ENCODE measurements at regions not wholly inside any gene's neighbourhood (a gene's known extent, or its start where the extent isn't known, plus 50 kb on each side); places are given as distances from the start of the nearest gene placed in this dataset.

GRCh38 chr2:180063494-180064092 lies 56.5 kb upstream of the CWC22 start:
- Histone ChIP-seq H3K9ac (ENCODE audit: low read depth in 1 of 2, low read length in 2 of 2) (no peak overlapping the region), H3K27ac (ENCODE audit: low read depth in 2 of 2, low read length in 2 of 2) (no peak overlapping the region), H3K9me3 (ENCODE audit: control insufficient read depth in 2 of 2, low read length in 2 of 2) (no peaks in the 10 kb centered on the region), H3K27me3 (ENCODE audit: control insufficient read depth in 2 of 2, insufficient read depth in 2 of 2, low read length in 2 of 2) (no peaks in the 10 kb centered on the region), H3K4me1 (ENCODE audit: control insufficient read depth in 2 of 2, insufficient read depth in 2 of 2, low read length in 2 of 2) (no peaks in the 10 kb centered on the region), H3K4me3 (ENCODE audit: low read length in 2 of 2) (no peak overlapping the region), H3K36me3 (ENCODE audit: control insufficient read depth in 2 of 2, insufficient read depth in 2 of 2, low read length in 2 of 2) (no peaks in the 10 kb centered on the region)

- Histone ChIP-seq H3K9ac (ENCODE audit: low read depth in 1 of 2, low read length in 2 of 2) (no peak overlapping the region), H3K4me1 (ENCODE audit: control insufficient read depth in 2 of 2, insufficient read depth in 2 of 2, low read length in 2 of 2) (no peaks in the 10 kb centered on the region), H3K27me3 (ENCODE audit: control insufficient read depth in 2 of 2, insufficient read depth in 2 of 2, low read length in 2 of 2) (no peaks in the 10 kb centered on the region), H3K27ac (ENCODE audit: low read depth in 2 of 2, low read length in 2 of 2) (no peak overlapping the region), H3K4me3 (ENCODE audit: low read length in 2 of 2) (no peak overlapping the region), H3K9me3 (ENCODE audit: control insufficient read depth in 2 of 2, low read length in 2 of 2) (no peaks in the 10 kb centered on the region), H3K36me3 (ENCODE audit: control insufficient read depth in 2 of 2, insufficient read depth in 2 of 2, low read length in 2 of 2) (no peaks in the 10 kb centered on the region)
Measured at GRCh38 chr2:180062178-180062577, 55.1 kb upstream of the CWC22 start.

- no peaks in the 10 kb centered on the region for H3K36me3 ChIP-seq (ENCODE audit: control insufficient read depth in 2 of 2, insufficient read depth in 2 of 2, low read length in 2 of 2)
- no peaks in the 10 kb centered on the region for H3K4me1 ChIP-seq (ENCODE audit: control insufficient read depth in 2 of 2, insufficient read depth in 2 of 2, low read length in 2 of 2)
- no peak overlapping the region for H3K27ac ChIP-seq (ENCODE audit: low read depth in 2 of 2, low read length in 2 of 2)
- H3K4me3 ChIP-seq (ENCODE audit: low read length in 2 of 2), result no peak overlapping the region
- H3K9ac ChIP-seq (ENCODE audit: low read depth in 1 of 2, low read length in 2 of 2), result no peak overlapping the region
- no peaks in the 10 kb centered on the region for H3K27me3 ChIP-seq (ENCODE audit: control insufficient read depth in 2 of 2, insufficient read depth in 2 of 2, low read length in 2 of 2)
- no peaks in the 10 kb centered on the region for H3K9me3 ChIP-seq (ENCODE audit: control insufficient read depth in 2 of 2, low read length in 2 of 2)
Measured at GRCh38 chr2:180061546-180061945, 54.4 kb upstream of the CWC22 start.

- no peaks in the 10 kb centered on the region for H3K27me3 ChIP-seq (ENCODE audit: control insufficient read depth in 2 of 2, insufficient read depth in 2 of 2, low read length in 2 of 2)
- H3K9ac ChIP-seq (ENCODE audit: low read depth in 1 of 2, low read length in 2 of 2), result no peak overlapping the region
- no peaks in the 10 kb centered on the region for H3K9me3 ChIP-seq (ENCODE audit: control insufficient read depth in 2 of 2, low read length in 2 of 2)
- H3K27ac ChIP-seq (ENCODE audit: low read depth in 2 of 2, low read length in 2 of 2), result no peak overlapping the region
- no peaks in the 10 kb centered on the region for H3K4me1 ChIP-seq (ENCODE audit: control insufficient read depth in 2 of 2, insufficient read depth in 2 of 2, low read length in 2 of 2)
- H3K4me3 ChIP-seq (ENCODE audit: low read length in 2 of 2), result no peak overlapping the region
- H3K36me3 ChIP-seq (ENCODE audit: control insufficient read depth in 2 of 2, insufficient read depth in 2 of 2, low read length in 2 of 2), result no peaks in the 10 kb centered on the region
Measured at GRCh38 chr2:180061085-180061484, 54.0 kb upstream of the CWC22 start.

- no peaks in the 10 kb centered on the region for H3K36me3 ChIP-seq (ENCODE audit: control insufficient read depth in 2 of 2, insufficient read depth in 2 of 2, low read length in 2 of 2)
- no peaks in the 10 kb centered on the region for H3K27me3 ChIP-seq (ENCODE audit: control insufficient read depth in 2 of 2, insufficient read depth in 2 of 2, low read length in 2 of 2)
- H3K27ac ChIP-seq (ENCODE audit: low read depth in 2 of 2, low read length in 2 of 2), result no peak overlapping the region
Measured at GRCh38 chr2:180058993-180059392, 51.9 kb upstream of the CWC22 start.

GRCh38 chr2:180057706-180058412 lies 50.8 kb upstream of the CWC22 start:
- Histone ChIP-seq H3K36me3 (ENCODE audit: control insufficient read depth in 2 of 2, insufficient read depth in 2 of 2, low read length in 2 of 2) (no peaks in the 10 kb centered on the region), H3K27ac (ENCODE audit: low read depth in 2 of 2, low read length in 2 of 2) (no peak overlapping the region), H3K27me3 (ENCODE audit: control insufficient read depth in 2 of 2, insufficient read depth in 2 of 2, low read length in 2 of 2) (no peaks in the 10 kb centered on the region), H3K4me3 (ENCODE audit: low read length in 2 of 2) (no peak overlapping the region), H3K9me3 (ENCODE audit: control insufficient read depth in 2 of 2, low read length in 2 of 2) (no peaks in the 10 kb centered on the region), H3K4me1 (ENCODE audit: control insufficient read depth in 2 of 2, insufficient read depth in 2 of 2, low read length in 2 of 2) (no peaks in the 10 kb centered on the region), H3K9ac (ENCODE audit: low read depth in 1 of 2, low read length in 2 of 2) (no peak overlapping the region)

More at GRCh38 chr2:180058993-180059392, 51.9 kb upstream of the CWC22 start:
- H3K9ac ChIP-seq (ENCODE audit: low read depth in 1 of 2, low read length in 2 of 2), result no peak overlapping the region
- H3K4me1 ChIP-seq (ENCODE audit: control insufficient read depth in 2 of 2, insufficient read depth in 2 of 2, low read length in 2 of 2), result no peaks in the 10 kb centered on the region
- H3K9me3 ChIP-seq (ENCODE audit: control insufficient read depth in 2 of 2, low read length in 2 of 2), result no peaks in the 10 kb centered on the region
- H3K4me3 ChIP-seq (ENCODE audit: low read length in 2 of 2), result no peak overlapping the region

All from mucosa of rectum (tissue), 2 donors.